ENCODE measurements at regions not wholly inside any gene's neighbourhood (a gene's known extent, or its start where the extent isn't known, plus 50 kb on each side); places are given as distances from the start of the nearest gene placed in this dataset.

- in situ Hi-C loops (cut with HindIII; ENCODE audit: low sequenced_read_pairs) = no loop called here
- no peak for DNase-seq (ENCODE audit: low spot score)
These were observed 96.8 kb downstream of the SNRPN start for GRCh38 chr15:25051399-25052154.

GRCh38 chr15:25052191-25052999, 97.6 kb downstream of the SNRPN start:
- no peak for DNase-seq (ENCODE audit: low spot score)
- in situ Hi-C loops (cut with HindIII; ENCODE audit: low sequenced_read_pairs) = no loop called here

DNA sequence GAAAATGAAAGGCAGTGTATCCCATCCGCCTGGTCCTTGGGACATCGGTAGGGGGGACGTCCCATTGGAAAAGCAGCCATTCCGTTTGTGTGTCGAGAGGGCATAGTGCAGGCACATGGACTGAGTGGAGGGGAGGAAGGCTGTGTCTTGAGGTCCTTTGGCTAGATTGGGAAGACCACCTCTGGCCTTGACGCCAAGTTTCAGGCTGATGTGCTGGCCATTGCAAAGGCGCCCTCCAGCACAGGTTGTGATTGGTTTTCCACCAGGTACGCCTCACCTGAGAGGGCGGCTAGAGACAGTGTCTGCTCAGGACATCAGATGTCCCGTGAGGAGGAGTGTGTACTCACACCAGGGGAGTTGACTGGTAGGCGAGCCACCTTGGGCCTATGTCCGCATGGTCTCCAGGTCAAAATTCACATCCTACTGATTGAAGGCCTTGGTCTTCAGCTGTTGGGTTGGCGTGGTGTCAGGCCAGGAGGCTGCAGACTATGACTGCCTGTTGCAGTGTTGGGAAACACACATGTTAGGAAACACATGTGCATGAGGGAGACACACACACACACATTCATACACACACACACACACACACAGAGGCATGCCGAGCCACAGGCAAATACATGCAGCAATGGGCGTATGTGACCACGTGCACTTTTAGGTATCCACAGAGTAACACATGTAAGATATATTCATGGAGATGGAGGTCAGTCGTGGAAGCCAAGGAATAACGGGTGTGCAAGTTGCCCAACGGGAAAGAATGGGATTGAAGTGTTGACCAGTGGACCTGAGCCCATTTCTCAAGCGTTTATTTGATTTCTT, 98.4 kb downstream of the SNRPN start:
- DNase-seq (ENCODE audit: low spot score) = no peak
- in situ Hi-C loops (cut with HindIII; ENCODE audit: low sequenced_read_pairs) = no loop called here

GRCh38 chr15:25054329-25054728, 99.5 kb downstream of the SNRPN start:
- in situ Hi-C loops (cut with HindIII; ENCODE audit: low sequenced_read_pairs) = no loop called here
- DNase-seq (ENCODE audit: low spot score) = no peak

DNA sequence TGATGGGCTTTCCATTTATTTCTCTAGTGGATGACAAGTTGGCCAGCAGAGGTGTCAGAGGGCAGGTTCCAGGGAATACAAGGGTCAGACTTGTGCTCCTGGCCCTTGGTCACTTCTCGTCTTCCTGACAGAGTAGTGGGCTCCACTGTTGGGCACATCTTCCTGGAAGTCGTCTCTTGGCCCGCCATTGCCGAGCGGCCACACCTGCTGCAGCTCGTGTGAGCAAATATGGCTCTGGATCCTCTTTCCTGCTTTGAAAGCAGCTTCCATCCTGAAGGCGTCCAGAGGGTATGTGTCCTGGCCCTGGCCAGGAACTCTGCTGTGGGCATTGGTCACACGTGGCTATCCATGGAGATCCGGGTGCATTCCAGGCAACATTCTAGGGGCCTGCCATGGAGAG, 100.2 kb downstream of the SNRPN start:
- no peak for DNase-seq (ENCODE audit: low spot score)
- in situ Hi-C loops (cut with HindIII; ENCODE audit: low sequenced_read_pairs) = no loop called here

GRCh38 chr15:25055356-25056068, 100.7 kb downstream of the SNRPN start:
- DNase-seq (ENCODE audit: low spot score) = no peak
- in situ Hi-C loops (cut with HindIII; ENCODE audit: low sequenced_read_pairs) = no loop called here

- DNase-seq (ENCODE audit: low spot score) = no peak
These were observed 102.0 kb downstream of the SNRPN start for GRCh38 chr15:25056484-25057425.

DNA sequence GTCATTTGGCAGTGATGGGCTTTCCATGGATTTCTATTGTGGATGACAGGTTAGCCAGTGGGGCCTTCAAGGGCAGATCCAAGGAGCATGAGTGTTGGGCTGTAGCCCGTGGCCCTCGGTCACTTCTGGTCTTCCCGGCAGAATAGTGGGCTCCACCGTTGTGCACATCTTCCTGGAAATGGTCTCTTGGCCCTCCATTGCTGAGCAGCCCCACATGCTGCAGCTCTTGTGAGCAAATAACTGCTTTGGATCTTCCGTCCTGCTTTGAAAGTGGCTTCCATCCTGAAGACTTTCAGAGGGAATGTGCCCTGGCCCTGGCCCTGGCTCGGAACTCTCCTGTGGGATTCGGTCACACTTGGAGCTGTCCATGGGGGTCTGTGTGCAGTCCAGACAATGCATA, 102.8 kb downstream of the SNRPN start:
- in situ Hi-C loops (cut with HindIII; ENCODE audit: low sequenced_read_pairs) = no loop called here
- DNase-seq (ENCODE audit: low spot score) = no peak

More at GRCh38 chr15:25056484-25057425, 102.0 kb downstream of the SNRPN start:
- in situ Hi-C loops (cut with HindIII; ENCODE audit: low sequenced_read_pairs) = no loop called here

- in situ Hi-C loops (cut with HindIII; ENCODE audit: low sequenced_read_pairs) = no loop called here
- DNase-seq (ENCODE audit: low spot score) = no peak
These were observed 103.4 kb downstream of the SNRPN start for GRCh38 chr15:25058080-25058785.

GRCh38 chr15:25059698-25060471, 105.1 kb downstream of the SNRPN start:
- in situ Hi-C loops (cut with HindIII; ENCODE audit: low sequenced_read_pairs) = no loop called here
- no peak for DNase-seq (ENCODE audit: low spot score)

DNA sequence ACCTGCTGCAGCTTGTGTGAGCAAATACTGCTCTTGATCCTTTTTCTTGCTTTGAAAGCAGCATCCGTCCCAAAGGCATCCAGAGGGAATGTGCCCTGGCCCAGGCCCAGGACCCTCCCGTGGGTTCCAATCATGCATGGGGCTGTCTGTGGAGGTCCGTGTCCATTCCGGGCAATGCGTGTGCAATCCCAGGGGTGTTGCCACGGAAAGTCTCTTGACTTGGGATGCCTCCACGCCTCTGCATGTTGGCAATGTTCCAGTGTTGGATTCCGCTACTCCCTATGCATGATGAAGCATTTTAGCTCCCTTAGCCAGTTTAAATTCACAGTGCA, 105.7 kb downstream of the SNRPN start:
- DNase-seq (ENCODE audit: low spot score) = no peak
- in situ Hi-C loops (cut with HindIII; ENCODE audit: low sequenced_read_pairs) = no loop called here

GRCh38 chr15:25060996-25061620, 106.3 kb downstream of the SNRPN start:
- no peak for DNase-seq (ENCODE audit: low spot score)
- in situ Hi-C loops (cut with HindIII; ENCODE audit: low sequenced_read_pairs) = no loop called here

GRCh38 chr15:25061808-25062550, 107.2 kb downstream of the SNRPN start:
- in situ Hi-C loops (cut with HindIII; ENCODE audit: low sequenced_read_pairs) = no loop called here
- no peak for DNase-seq (ENCODE audit: low spot score)

GRCh38 chr15:25062551-25063430, 108.0 kb downstream of the SNRPN start:
- in situ Hi-C loops (cut with HindIII; ENCODE audit: low sequenced_read_pairs) = no loop called here
- no peak for DNase-seq (ENCODE audit: low spot score)

DNA sequence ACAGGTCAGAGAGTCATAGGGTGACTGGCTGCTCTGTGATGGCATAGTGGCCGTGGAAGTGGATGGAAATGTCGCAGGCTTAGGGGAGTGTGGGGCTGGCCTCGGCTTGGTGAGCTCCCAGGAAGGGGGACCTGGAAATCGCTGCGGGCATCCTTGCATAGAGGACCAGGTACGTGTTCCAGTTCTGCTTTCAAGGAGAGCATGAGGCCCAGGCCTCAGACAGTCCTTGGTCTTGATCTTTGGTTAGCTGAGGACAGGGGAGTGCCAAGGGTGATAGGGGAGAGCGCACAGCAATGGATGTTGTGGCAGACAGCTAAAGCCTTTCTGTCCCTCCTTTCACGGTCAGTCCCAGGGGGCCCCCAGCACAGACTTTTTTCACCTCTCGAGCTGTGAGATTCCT, 110.5 kb downstream of the SNRPN start:
- no peak for DNase-seq (ENCODE audit: low spot score)
- in situ Hi-C loops (cut with HindIII; ENCODE audit: low sequenced_read_pairs) = no loop called here

All from G401 (cell line).